ENCODE measurements at regions not wholly inside any gene's neighbourhood (a gene's known extent, or its start where the extent isn't known, plus 50 kb on each side); places are given as distances from the start of the nearest gene placed in this dataset.

DNA sequence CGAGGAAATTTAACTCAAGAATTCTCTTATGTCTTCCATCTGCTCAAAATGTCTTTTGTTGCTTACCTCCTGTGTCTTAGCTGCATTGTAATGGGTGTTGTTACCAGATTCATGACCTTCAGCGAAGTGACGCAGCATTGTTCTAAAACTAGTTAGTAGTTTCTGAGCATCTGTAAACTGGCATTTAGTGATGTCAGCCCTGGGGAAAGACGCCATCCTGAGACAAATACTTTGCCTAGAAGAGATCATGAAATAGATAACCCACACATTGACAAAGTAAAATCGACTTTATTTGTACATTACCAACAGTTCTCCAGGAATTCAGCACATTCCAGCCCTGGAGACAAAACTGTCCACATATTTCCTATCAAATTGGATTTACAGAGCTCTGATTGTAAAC is 87.8 kb downstream of the GPAM start:
- H3K4me3 ChIP-seq (ENCODE audit: low read depth, low read length) = no peak overlapping the region
- TF ChIP-seq, protein P1, sequence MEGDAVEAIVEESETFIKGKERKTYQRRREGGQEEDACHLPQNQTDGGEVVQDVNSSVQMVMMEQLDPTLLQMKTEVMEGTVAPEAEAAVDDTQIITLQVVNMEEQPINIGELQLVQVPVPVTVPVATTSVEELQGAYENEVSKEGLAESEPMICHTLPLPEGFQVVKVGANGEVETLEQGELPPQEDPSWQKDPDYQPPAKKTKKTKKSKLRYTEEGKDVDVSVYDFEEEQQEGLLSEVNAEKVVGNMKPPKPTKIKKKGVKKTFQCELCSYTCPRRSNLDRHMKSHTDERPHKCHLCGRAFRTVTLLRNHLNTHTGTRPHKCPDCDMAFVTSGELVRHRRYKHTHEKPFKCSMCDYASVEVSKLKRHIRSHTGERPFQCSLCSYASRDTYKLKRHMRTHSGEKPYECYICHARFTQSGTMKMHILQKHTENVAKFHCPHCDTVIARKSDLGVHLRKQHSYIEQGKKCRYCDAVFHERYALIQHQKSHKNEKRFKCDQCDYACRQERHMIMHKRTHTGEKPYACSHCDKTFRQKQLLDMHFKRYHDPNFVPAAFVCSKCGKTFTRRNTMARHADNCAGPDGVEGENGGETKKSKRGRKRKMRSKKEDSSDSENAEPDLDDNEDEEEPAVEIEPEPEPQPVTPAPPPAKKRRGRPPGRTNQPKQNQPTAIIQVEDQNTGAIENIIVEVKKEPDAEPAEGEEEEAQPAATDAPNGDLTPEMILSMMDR (IDR thresholded peaks at IDR 0.05; ENCODE audit: insufficient read depth, low read depth, low read length, missing control alignments) = no peak
- DNase-seq (ENCODE audit: low read depth) = no peak

DNA sequence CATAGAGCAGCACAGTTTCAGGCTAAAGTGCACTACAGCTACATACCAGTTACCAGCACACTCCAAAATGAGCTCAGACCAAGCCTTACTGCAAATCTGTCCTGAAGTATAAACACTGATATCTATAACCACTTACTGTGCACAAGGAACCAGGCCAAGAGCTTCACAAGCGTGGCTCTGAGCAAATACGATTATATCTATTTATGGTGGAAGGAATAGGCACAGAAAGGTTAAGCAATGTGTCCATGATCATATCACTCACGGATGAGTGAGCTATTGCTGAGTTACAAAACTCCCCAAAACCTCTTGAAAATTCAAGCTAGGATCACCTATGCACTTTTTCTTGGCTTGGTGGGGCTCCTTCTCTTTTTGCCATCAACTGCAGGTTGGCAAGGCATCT is 84.9 kb downstream of the GPAM start:
- no peak overlapping the region for H3K4me3 ChIP-seq (ENCODE audit: low read depth, low read length)
- TF ChIP-seq, protein P1 (IDR thresholded peaks at IDR 0.05; ENCODE audit: insufficient read depth, low read depth, low read length, missing control alignments) = no peak
- DNase-seq (ENCODE audit: low read depth) = no peak

All from GM12865 (cell line).